Upper lobe of left lung (tissue), 6 donors: ENCODE measurements at regions not wholly inside any gene's neighbourhood (a gene's known extent, or its start where the extent isn't known, plus 50 kb on each side); places are given as distances from the start of the nearest gene placed in this dataset.
A peak's percentile ranks its signal among the peaks of the same experiment; 100 is the strongest.

Experiments used
- ATAC-seq, 2 donors: fragments of 200-7000 bp; cut with Tn5 transposase; one replicate each; pipeline ENCODE4 v1.9.1; 2022; ENCODE audit warnings: mild to moderate bottlenecking in 2 of 2, moderate library complexity in 2 of 2; ENCODE audit not compliant: low FRiP score in 2 of 2
- DNase-seq, 2 donors: peaks; one replicate each; pipeline ENCODE4 v3.0.0-alpha.2; 2019 to 2020
- H3K27ac ChIP-seq, 4 donors: fragments of 200-600 bp; sonication (generic); one replicate each; pipeline ENCODE4 v1.5.1; 2016 to 2019
- H3K27me3 ChIP-seq, 4 donors: fragments of 200-600 bp; sonication (generic); one replicate each; pipeline ENCODE4 v1.5.1; 2017 to 2019
- H3K36me3 ChIP-seq, 4 donors: fragments of 200-600 bp; sonication (generic); one replicate each; pipeline ENCODE4 v1.5.1; 2016 to 2019
- H3K4me1 ChIP-seq, 4 donors: fragments of 200-600 bp; sonication (generic); one replicate each; pipeline ENCODE4 v1.5.1; 2018 to 2019
- H3K4me3 ChIP-seq, 4 donors: fragments of 200-600 bp; sonication (generic); one replicate each; pipeline ENCODE4 v1.5.1; 2017 to 2019; ENCODE audit warnings: mild to moderate bottlenecking in 2 of 4, moderate library complexity in 1 of 4
- H3K9me3 ChIP-seq, 4 donors: fragments of 200-600 bp; sonication (generic); one replicate each; pipeline ENCODE4 v1.5.1; 2018 to 2019
- CTCF ChIP-seq, 6 experiments: fragments of 450-650 bp in 4 of 6; fragments of 200-600 bp in 2 of 6; sonication (generic) in 2 of 6; IDR thresholded peaks; one replicate each; pipeline ENCODE4 v1.5.1; 2016 to 2019; ENCODE audit warnings: antibody characterized with exemption in 6 of 6
- EP300 ChIP-seq, 4 donors: sonication (generic); formaldehyde crosslinking; IDR thresholded peaks; one replicate each; pipeline ENCODE4 v1.5.1; 2017; ENCODE audit warnings: antibody characterized with exemption in 4 of 4, control low read depth in 2 of 4
- POLR2A ChIP-seq, 4 donors: fragments of 450-650 bp; IDR thresholded peaks; one replicate each; pipeline ENCODE4 v1.5.1; 2016 to 2017; ENCODE audit warnings: antibody characterized with exemption in 4 of 4, mild to moderate bottlenecking in 2 of 4
- POLR2AphosphoS5 ChIP-seq, 2 donors: sonication (generic); formaldehyde crosslinking; IDR thresholded peaks; one replicate each; pipeline ENCODE4 v1.5.1; 2017; ENCODE audit warnings: antibody characterized with exemption in 2 of 2
- WGBS, 2 donors: methylation state at CpG; one replicate each; pipeline ENCODE4 v1.1.5; 2017 to 2018; 5-methylcytosine and 5-hydroxymethylcytosine counted together
- donor health status: DM: no; HTN: no; CAD: no; lungs with moderate emphysema.
- donor health status: DM: no; HTN: yes; CAD: no; lungs with severe emphysema.

DNA sequence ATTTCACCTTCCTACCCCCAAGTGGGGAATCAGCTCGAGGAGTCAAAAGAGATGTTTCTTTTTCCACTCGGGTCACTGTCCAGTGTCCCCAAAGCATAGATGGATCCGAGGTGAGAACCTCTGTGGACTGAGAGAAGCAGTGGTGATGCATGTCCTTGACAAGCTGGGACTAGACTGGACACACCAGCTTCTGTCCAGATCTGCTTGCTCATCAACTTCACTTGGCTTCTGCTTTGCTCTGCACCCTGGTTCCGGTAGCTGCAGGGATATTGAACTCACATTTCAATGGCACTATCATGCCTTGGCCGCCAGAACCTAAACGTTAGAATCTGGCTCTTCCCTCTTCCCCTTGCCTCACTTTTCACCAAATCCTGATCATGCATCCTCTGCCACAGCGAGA is 50.3 kb upstream of the CXCL12 start:
- Histone ChIP-seq H3K4me3 (no peak overlapping the region), H3K27me3 (no peaks in the 10 kb centered on the region)
- no peak for DNase-seq

GRCh38 chr10:44436240-44436639 is 51.3 kb upstream of the CXCL12 start:
- TF ChIP-seq CTCF (IDR thresholded peaks at IDR 0.05) = no peak
- TF ChIP-seq POLR2AphosphoS5 (IDR thresholded peaks at IDR 0.05) = no peak
- TF ChIP-seq EP300 (IDR thresholded peaks at IDR 0.05) = no peak
- TF ChIP-seq POLR2A (IDR thresholded peaks at IDR 0.05) = no peak
- H3K36me3 ChIP-seq = no peaks in the 10 kb centered on the region
- 38 to 43% methylated on average over 1 of the region's 1 CpG for WGBS, 2 donors
- no peak overlapping the region for H3K4me3 ChIP-seq
- H3K9me3 ChIP-seq = peaks cover 0 to 5% (median 4%) of the 10 kb centered on the region in 4 donors
- DNase-seq = no peak
- H3K27me3 ChIP-seq = no peaks in the 10 kb centered on the region
- ATAC-seq = no peak
- H3K27ac ChIP-seq = no peak overlapping the region
- no peaks in the 10 kb centered on the region for H3K4me1 ChIP-seq

More for the DNA sequence above, 50.3 kb upstream of the CXCL12 start:
- Histone ChIP-seq H3K9me3 (peaks cover 0 to 5% (median 4%) of the 10 kb centered on the region in 4 donors), H3K4me1 (no peaks in the 10 kb centered on the region), H3K27ac (no peak overlapping the region), H3K36me3 (no peaks in the 10 kb centered on the region)
- peak in 1 of 2 donors; percentile 47 for ATAC-seq
- no peak for TF ChIP-seq CTCF (IDR thresholded peaks at IDR 0.05)
- TF ChIP-seq EP300 (IDR thresholded peaks at IDR 0.05) = no peak
- no peak for TF ChIP-seq POLR2AphosphoS5 (IDR thresholded peaks at IDR 0.05)
- TF ChIP-seq POLR2A (IDR thresholded peaks at IDR 0.05) = no peak
- WGBS, 2 donors = 87 to 91% methylated on average over 7 of the region's 7 CpGs

GRCh38 chr10:44437840-44438511 is 53.1 kb upstream of the CXCL12 start:
- TF ChIP-seq CTCF (IDR thresholded peaks at IDR 0.05) = no peak
- TF ChIP-seq POLR2A (IDR thresholded peaks at IDR 0.05) = no peak
- TF ChIP-seq EP300 (IDR thresholded peaks at IDR 0.05) = no peak
- TF ChIP-seq POLR2AphosphoS5 (IDR thresholded peaks at IDR 0.05) = no peak
- H3K9me3 ChIP-seq = peaks cover 0 to 3% (median 2%) of the 10 kb centered on the region in 4 donors
- DNase-seq = no peak
- H3K27me3 ChIP-seq = no peaks in the 10 kb centered on the region
- peak overlapping the region in 2 of 4 donors; percentile 0 to 63 for H3K27ac ChIP-seq
- no peak overlapping the region for H3K4me3 ChIP-seq
- no peaks in the 10 kb centered on the region for H3K36me3 ChIP-seq
- WGBS, 2 donors = 75 to 77% methylated on average over 4 of the region's 4 CpGs
- H3K4me1 ChIP-seq = no peaks in the 10 kb centered on the region
- peak in 1 of 2 donors; percentile 44 for ATAC-seq

- peak overlapping the region in 2 of 4 donors; percentile 51 to 74 for H3K27ac ChIP-seq
- no peaks in the 10 kb centered on the region for H3K4me1 ChIP-seq
- ATAC-seq = peak in 1 of 2 donors; percentile 5
- WGBS, 2 donors = 87% methylated on average over 8 of the region's 8 CpGs; no CpG with 5 or more reads in 1 of the 2 donors
- H3K27me3 ChIP-seq = no peaks in the 10 kb centered on the region
- TF ChIP-seq POLR2A (IDR thresholded peaks at IDR 0.05) (no peak), POLR2AphosphoS5 (IDR thresholded peaks at IDR 0.05) (no peak), CTCF (IDR thresholded peaks at IDR 0.05) (no peak), EP300 (IDR thresholded peaks at IDR 0.05) (no peak)
- no peaks in the 10 kb centered on the region for H3K36me3 ChIP-seq
- peaks cover 0 to under 1% (median 0%) of the 10 kb centered on the region in 4 donors for H3K9me3 ChIP-seq
- no peak overlapping the region for H3K4me3 ChIP-seq
- DNase-seq = peak in 1 of 2 donors; percentile 36
These were observed 54.5 kb upstream of the CXCL12 start for GRCh38 chr10:44439239-44439957.
